WTC11 (cell line): ENCODE measurements at regions not wholly inside any gene's neighbourhood (a gene's known extent, or its start where the extent isn't known, plus 50 kb on each side); places are given as distances from the start of the nearest gene placed in this dataset.

Experiments
- ATAC-seq: fragments of 200-7000 bp; cut with Tn5 transposase; 2 replicates; pipeline ENCODE4 v1.10.0; 2021; ENCODE audit warnings: mild to moderate bottlenecking, moderate library complexity
- CTCF ChIA-PET: fragments of 300-600 bp; sonication (Branson Sonifier 250); formaldehyde crosslinking; loops from one replicate; lab custom pipeline; 2021; ENCODE audit warnings: antibody characterized with exemption; lab: Charles Lee
- POLR2A ChIA-PET: fragments of 350-600 bp; sonication (Branson Sonifier 250); formaldehyde crosslinking; loops from one replicate; lab custom pipeline; 2021; ENCODE audit warnings: antibody characterized with exemption; lab: Charles Lee
- DNase-seq: peaks from one replicate; pipeline ENCODE4 v3.0.0; 2021; ENCODE audit warnings: low spot score
- H3K27ac Mint-ChIP-seq: 2 replicates; pipeline ENCODE4 v1.8.0; 2021; ENCODE audit warnings: mixed read lengths
- H3K27me3 Mint-ChIP-seq: 2 replicates; pipeline ENCODE4 v1.8.0; 2021; ENCODE audit warnings: low read depth, mild to moderate bottlenecking, moderate library complexity, mixed read lengths
- H3K36me3 Mint-ChIP-seq: 2 replicates; pipeline ENCODE4 v1.8.0; 2021; ENCODE audit warnings: mixed read lengths
- H3K4me1 Mint-ChIP-seq: 2 replicates; pipeline ENCODE4 v1.8.0; 2022; ENCODE audit warnings: mixed read lengths
- H3K4me3 Mint-ChIP-seq: 2 replicates; pipeline ENCODE4 v1.8.0; 2021; ENCODE audit warnings: mild to moderate bottlenecking, moderate library complexity, mixed read lengths
- H3K9me3 Mint-ChIP-seq: 2 replicates; pipeline ENCODE4 v1.8.0; 2021; ENCODE audit warnings: mixed read lengths
- CDX4 ChIP-seq: fragments of 250-450 bp; sonication (Bioruptor Pico); IDR thresholded peaks from 2 replicates; pipeline ENCODE4 v1.9.0; 2021; ENCODE audit warnings: moderate library complexity, mild to moderate bottlenecking, inconsistent platforms, borderline replicate concordance
- E2F1 ChIP-seq: sonication (generic); formaldehyde crosslinking; IDR thresholded peaks from 2 replicates; pipeline ENCODE4 v1.8.0; 2022; ENCODE audit warnings: mild to moderate bottlenecking, missing genetic modification reagents
- FOXK1 ChIP-seq: sonication (generic); formaldehyde crosslinking; IDR thresholded peaks from 2 replicates; pipeline ENCODE4 v1.8.0; 2022; ENCODE audit warnings: mild to moderate bottlenecking, moderate library complexity, missing genetic modification reagents
- GABPB1 ChIP-seq: sonication (generic); formaldehyde crosslinking; IDR thresholded peaks from 2 replicates; pipeline ENCODE4 v1.8.1; 2023; ENCODE audit warnings: mild to moderate bottlenecking, missing genetic modification reagents
- NFYB ChIP-seq: sonication (generic); formaldehyde crosslinking; conservative IDR thresholded peaks from 2 replicates; pipeline ENCODE4 v1.8.0; 2022; ENCODE audit warnings: low read depth, missing genetic modification reagents
- OVOL2 ChIP-seq: fragments of 250-450 bp; sonication (Bioruptor Pico); IDR thresholded peaks from 2 replicates; pipeline ENCODE4 v1.9.0; 2021; ENCODE audit warnings: mild to moderate bottlenecking, borderline replicate concordance
- PRRX2 ChIP-seq: fragments of 250-450 bp; sonication (Bioruptor Pico); IDR thresholded peaks from 2 replicates; pipeline ENCODE4 v1.8.0; 2021; ENCODE audit warnings: mild to moderate bottlenecking
- RORB ChIP-seq: fragments of 250-450 bp; sonication (Bioruptor Pico); IDR thresholded peaks from 2 replicates; pipeline ENCODE4 v1.9.0; 2021; ENCODE audit warnings: mild to moderate bottlenecking
- SMAD3 ChIP-seq: sonication (generic); formaldehyde crosslinking; IDR thresholded peaks from 2 replicates; pipeline ENCODE4 v1.8.0; 2022; ENCODE audit warnings: missing genetic modification reagents, mild to moderate bottlenecking, borderline replicate concordance
- SOX15 ChIP-seq: fragments of 250-450 bp; sonication (Bioruptor Pico); IDR thresholded peaks from 2 replicates; pipeline ENCODE4 v1.9.0; 2021; ENCODE audit warnings: mild to moderate bottlenecking
- ZNF138 ChIP-seq: sonication (generic); formaldehyde crosslinking; conservative IDR thresholded peaks from 2 replicates; pipeline ENCODE4 v1.8.1; 2022; ENCODE audit warnings: mild to moderate bottlenecking, moderate library complexity, missing genetic modification reagents
- ZNF263 ChIP-seq: sonication (generic); formaldehyde crosslinking; IDR thresholded peaks from 2 replicates; pipeline ENCODE4 v1.8.1; 2022; ENCODE audit warnings: low read depth, mild to moderate bottlenecking, moderate library complexity, missing genetic modification reagents
- ZNF281 ChIP-seq: sonication (generic); formaldehyde crosslinking; IDR thresholded peaks from 2 replicates; pipeline ENCODE4 v1.8.0; 2023; ENCODE audit warnings: mild to moderate bottlenecking, missing genetic modification reagents
- ZNF396 ChIP-seq: fragments of 250-450 bp; sonication (Bioruptor Pico); IDR thresholded peaks from 2 replicates; pipeline ENCODE4 v1.8.0; 2021; ENCODE audit warnings: mild to moderate bottlenecking, moderate library complexity, borderline replicate concordance
- TF ChIP-seq, protein P1 (sequence below): sonication (generic); formaldehyde crosslinking; IDR thresholded peaks from 2 replicates; pipeline ENCODE4 v1.8.1; 2023; ENCODE audit warnings: mild to moderate bottlenecking, missing genetic modification reagents
- TF ChIP-seq, protein P2 (sequence below): fragments of 250-450 bp; sonication (Bioruptor Pico); IDR thresholded peaks from 2 replicates; pipeline ENCODE4 v1.9.0; 2021; ENCODE audit warnings: mild to moderate bottlenecking, borderline replicate concordance
- TF ChIP-seq, protein P3 (sequence below): fragments of 250-450 bp; sonication (Bioruptor Pico); IDR thresholded peaks from 2 replicates; pipeline ENCODE4 v1.9.0; 2021; ENCODE audit warnings: mild to moderate bottlenecking
- TF ChIP-seq, protein P4 (sequence below): sonication (generic); formaldehyde crosslinking; IDR thresholded peaks from 2 replicates; pipeline ENCODE4 v1.8.0; 2023; ENCODE audit warnings: missing genetic modification reagents
- TF ChIP-seq, protein P5 (sequence below): sonication (generic); formaldehyde crosslinking; conservative IDR thresholded peaks from 2 replicates; pipeline ENCODE4 v1.8.1; 2022; ENCODE audit warnings: mild to moderate bottlenecking, missing genetic modification reagents

DNA sequence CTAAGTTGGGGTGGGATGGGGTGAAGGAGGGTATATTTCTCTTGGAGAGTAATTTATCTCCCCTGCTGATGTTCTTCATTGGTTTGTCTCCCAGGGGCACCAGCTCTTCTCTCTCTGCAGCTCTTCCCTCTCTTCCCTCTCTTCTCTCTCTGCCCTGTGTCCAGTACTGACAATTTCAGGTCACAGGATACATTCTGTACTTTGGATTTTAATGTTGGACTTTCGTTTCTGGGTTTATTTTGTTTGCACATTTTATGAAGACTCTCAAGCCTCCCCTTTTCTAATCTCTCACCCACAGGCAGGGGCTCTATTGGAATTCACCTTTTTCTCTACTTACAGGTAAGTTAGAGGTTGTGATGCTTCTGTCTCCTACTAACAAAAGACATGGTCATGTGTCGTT lies 165.5 kb downstream of the CPEB2 start (continued):
- TF ChIP-seq CDX4 (CRISPR knock-in tag) (no peak), ZNF281 (CRISPR knock-in tag) (no peak), SOX15 (CRISPR knock-in tag) (no peak)

DNA sequence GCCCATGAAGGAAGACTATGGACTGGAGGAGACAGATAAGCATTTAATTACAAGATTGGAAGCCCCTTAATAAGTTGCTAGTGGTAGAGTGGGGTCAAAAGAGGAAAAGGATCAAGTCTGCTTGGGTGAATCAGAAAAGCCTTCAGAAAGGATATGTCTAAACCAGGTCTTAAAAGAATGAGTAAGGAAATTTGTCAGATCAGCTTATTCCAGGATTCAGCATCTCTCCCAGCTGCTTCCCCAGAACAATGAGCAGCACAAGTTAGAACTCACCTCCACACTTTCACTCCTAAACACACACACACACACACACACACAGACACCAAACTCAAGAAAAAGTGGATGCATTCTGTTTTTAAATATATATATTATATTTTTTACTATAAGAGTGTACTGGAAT lies 166.5 kb downstream of the CPEB2 start:
- peaks cover 15% of the 10 kb centered on the region for H3K27me3 Mint-ChIP-seq
- ChIA-PET POLR2A (no interaction called here), CTCF (no interaction called here)
- no peak overlapping the region for H3K27ac Mint-ChIP-seq
- peaks cover 23% of the 10 kb centered on the region for H3K9me3 Mint-ChIP-seq
- peaks cover 14% of the 10 kb centered on the region for H3K4me1 Mint-ChIP-seq
- no peak for DNase-seq
- ATAC-seq = no peak
- peaks cover 18% of the 10 kb centered on the region for H3K36me3 Mint-ChIP-seq
- H3K4me3 Mint-ChIP-seq = no peak overlapping the region
- TF ChIP-seq, protein P1, sequence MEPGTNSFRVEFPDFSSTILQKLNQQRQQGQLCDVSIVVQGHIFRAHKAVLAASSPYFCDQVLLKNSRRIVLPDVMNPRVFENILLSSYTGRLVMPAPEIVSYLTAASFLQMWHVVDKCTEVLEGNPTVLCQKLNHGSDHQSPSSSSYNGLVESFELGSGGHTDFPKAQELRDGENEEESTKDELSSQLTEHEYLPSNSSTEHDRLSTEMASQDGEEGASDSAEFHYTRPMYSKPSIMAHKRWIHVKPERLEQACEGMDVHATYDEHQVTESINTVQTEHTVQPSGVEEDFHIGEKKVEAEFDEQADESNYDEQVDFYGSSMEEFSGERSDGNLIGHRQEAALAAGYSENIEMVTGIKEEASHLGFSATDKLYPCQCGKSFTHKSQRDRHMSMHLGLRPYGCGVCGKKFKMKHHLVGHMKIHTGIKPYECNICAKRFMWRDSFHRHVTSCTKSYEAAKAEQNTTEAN (CRISPR knock-in tag) = no peak
- TF ChIP-seq FOXK1 (CRISPR knock-in tag) (no peak), ZNF138 (no peak), PRRX2 (CRISPR knock-in tag) (no peak), ZNF396 (CRISPR knock-in tag) (no peak), RORB (CRISPR knock-in tag) (no peak), E2F1 (CRISPR knock-in tag) (no peak), SMAD3 (CRISPR knock-in tag) (no peak), OVOL2 (CRISPR knock-in tag) (no peak), GABPB1 (CRISPR knock-in tag) (no peak), NFYB (CRISPR knock-in tag) (no peak), ZNF281 (CRISPR knock-in tag) (no peak), ZNF263 (CRISPR knock-in tag) (no peak)
- TF ChIP-seq, protein P2, sequence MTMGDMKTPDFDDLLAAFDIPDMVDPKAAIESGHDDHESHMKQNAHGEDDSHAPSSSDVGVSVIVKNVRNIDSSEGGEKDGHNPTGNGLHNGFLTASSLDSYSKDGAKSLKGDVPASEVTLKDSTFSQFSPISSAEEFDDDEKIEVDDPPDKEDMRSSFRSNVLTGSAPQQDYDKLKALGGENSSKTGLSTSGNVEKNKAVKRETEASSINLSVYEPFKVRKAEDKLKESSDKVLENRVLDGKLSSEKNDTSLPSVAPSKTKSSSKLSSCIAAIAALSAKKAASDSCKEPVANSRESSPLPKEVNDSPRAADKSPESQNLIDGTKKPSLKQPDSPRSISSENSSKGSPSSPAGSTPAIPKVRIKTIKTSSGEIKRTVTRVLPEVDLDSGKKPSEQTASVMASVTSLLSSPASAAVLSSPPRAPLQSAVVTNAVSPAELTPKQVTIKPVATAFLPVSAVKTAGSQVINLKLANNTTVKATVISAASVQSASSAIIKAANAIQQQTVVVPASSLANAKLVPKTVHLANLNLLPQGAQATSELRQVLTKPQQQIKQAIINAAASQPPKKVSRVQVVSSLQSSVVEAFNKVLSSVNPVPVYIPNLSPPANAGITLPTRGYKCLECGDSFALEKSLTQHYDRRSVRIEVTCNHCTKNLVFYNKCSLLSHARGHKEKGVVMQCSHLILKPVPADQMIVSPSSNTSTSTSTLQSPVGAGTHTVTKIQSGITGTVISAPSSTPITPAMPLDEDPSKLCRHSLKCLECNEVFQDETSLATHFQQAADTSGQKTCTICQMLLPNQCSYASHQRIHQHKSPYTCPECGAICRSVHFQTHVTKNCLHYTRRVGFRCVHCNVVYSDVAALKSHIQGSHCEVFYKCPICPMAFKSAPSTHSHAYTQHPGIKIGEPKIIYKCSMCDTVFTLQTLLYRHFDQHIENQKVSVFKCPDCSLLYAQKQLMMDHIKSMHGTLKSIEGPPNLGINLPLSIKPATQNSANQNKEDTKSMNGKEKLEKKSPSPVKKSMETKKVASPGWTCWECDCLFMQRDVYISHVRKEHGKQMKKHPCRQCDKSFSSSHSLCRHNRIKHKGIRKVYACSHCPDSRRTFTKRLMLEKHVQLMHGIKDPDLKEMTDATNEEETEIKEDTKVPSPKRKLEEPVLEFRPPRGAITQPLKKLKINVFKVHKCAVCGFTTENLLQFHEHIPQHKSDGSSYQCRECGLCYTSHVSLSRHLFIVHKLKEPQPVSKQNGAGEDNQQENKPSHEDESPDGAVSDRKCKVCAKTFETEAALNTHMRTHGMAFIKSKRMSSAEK (CRISPR knock-in tag) = no peak
- TF ChIP-seq, protein P3, sequence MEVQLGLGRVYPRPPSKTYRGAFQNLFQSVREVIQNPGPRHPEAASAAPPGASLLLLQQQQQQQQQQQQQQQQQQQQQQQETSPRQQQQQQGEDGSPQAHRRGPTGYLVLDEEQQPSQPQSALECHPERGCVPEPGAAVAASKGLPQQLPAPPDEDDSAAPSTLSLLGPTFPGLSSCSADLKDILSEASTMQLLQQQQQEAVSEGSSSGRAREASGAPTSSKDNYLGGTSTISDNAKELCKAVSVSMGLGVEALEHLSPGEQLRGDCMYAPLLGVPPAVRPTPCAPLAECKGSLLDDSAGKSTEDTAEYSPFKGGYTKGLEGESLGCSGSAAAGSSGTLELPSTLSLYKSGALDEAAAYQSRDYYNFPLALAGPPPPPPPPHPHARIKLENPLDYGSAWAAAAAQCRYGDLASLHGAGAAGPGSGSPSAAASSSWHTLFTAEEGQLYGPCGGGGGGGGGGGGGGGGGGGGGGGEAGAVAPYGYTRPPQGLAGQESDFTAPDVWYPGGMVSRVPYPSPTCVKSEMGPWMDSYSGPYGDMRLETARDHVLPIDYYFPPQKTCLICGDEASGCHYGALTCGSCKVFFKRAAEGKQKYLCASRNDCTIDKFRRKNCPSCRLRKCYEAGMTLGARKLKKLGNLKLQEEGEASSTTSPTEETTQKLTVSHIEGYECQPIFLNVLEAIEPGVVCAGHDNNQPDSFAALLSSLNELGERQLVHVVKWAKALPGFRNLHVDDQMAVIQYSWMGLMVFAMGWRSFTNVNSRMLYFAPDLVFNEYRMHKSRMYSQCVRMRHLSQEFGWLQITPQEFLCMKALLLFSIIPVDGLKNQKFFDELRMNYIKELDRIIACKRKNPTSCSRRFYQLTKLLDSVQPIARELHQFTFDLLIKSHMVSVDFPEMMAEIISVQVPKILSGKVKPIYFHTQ (CRISPR knock-in tag) = no peak
- TF ChIP-seq, protein P4, sequence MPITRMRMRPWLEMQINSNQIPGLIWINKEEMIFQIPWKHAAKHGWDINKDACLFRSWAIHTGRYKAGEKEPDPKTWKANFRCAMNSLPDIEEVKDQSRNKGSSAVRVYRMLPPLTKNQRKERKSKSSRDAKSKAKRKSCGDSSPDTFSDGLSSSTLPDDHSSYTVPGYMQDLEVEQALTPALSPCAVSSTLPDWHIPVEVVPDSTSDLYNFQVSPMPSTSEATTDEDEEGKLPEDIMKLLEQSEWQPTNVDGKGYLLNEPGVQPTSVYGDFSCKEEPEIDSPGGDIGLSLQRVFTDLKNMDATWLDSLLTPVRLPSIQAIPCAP (CRISPR knock-in tag) = no peak
- TF ChIP-seq, protein P5, sequence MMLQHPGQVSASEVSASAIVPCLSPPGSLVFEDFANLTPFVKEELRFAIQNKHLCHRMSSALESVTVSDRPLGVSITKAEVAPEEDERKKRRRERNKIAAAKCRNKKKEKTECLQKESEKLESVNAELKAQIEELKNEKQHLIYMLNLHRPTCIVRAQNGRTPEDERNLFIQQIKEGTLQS (CRISPR knock-in tag) = no peak
